SK-N-SH treated with all-trans-retinoic acid at 6 μM for 48 hours (cell line): ENCODE measurements at regions not wholly inside any gene's neighbourhood (a gene's known extent, or its start where the extent isn't known, plus 50 kb on each side); places are given as distances from the start of the nearest gene placed in this dataset.
"Not testable (repeated sequence)": the region's sequence is repeated elsewhere in the genome, so short reads cannot be mapped to it uniquely, and the experiment has no call there.

ENCODE experiments used
- ATAC-seq: fragments of 200-7000 bp; cut with Tn5 transposase; 3 replicates; pipeline ENCODE4 v1.9.1; 2020; ENCODE audit warnings: mild to moderate bottlenecking, moderate library complexity
- ARNTL ChIP-seq: fragments of 450-650 bp; formaldehyde crosslinking; IDR thresholded peaks from 2 replicates; pipeline ENCODE4 v1.5.0; 2020; ENCODE audit warnings: low read depth, mild to moderate bottlenecking, moderate library complexity, borderline replicate concordance
- BACH2 ChIP-seq: fragments of 250-450 bp; sonication (Bioruptor Pico); IDR thresholded peaks from 2 replicates; pipeline ENCODE4 v1.9.0; 2021; ENCODE audit warnings: mild to moderate bottlenecking, borderline replicate concordance
- CREB5 ChIP-seq: fragments of 250-450 bp; sonication (Bioruptor Pico); IDR thresholded peaks from 2 replicates; pipeline ENCODE4 v1.5.1; 2020; ENCODE audit warnings: low read depth, mild to moderate bottlenecking, moderate library complexity
- CSDC2 ChIP-seq: fragments of 250-450 bp; sonication (Bioruptor Pico); IDR thresholded peaks from 2 replicates; pipeline ENCODE4 v1.5.0; 2020; ENCODE audit warnings: mild to moderate bottlenecking, moderate library complexity
- ESRRG ChIP-seq: fragments of 250-450 bp; sonication (Bioruptor Pico); IDR thresholded peaks from 2 replicates; pipeline ENCODE4 v1.6.1; 2021; ENCODE audit warnings: mild to moderate bottlenecking
- OSR1 ChIP-seq: fragments of 250-450 bp; sonication (Bioruptor Pico); IDR thresholded peaks from 2 replicates; pipeline ENCODE4 v1.8.0; 2022; ENCODE audit warnings: moderate library complexity, mild to moderate bottlenecking, inconsistent platforms
- PATZ1 ChIP-seq: fragments of 250-450 bp; sonication (Bioruptor Pico); IDR thresholded peaks from 2 replicates; pipeline ENCODE4 v1.8.0; 2020; ENCODE audit warnings: mild to moderate bottlenecking, moderate library complexity, borderline replicate concordance
- PPARA ChIP-seq: fragments of 250-450 bp; sonication (Bioruptor Pico); IDR thresholded peaks from 2 replicates; pipeline ENCODE4 v1.5.0; 2020; ENCODE audit warnings: mild to moderate bottlenecking, borderline replicate concordance
- RARB ChIP-seq: fragments of 250-450 bp; sonication (Bioruptor Pico); IDR thresholded peaks from 2 replicates; pipeline ENCODE4 v1.8.0; 2021; ENCODE audit warnings: mild to moderate bottlenecking, moderate library complexity
- SNAI2 ChIP-seq: fragments of 250-450 bp; sonication (Bioruptor Pico); IDR thresholded peaks from 2 replicates; pipeline ENCODE4 v1.5.0; 2020; ENCODE audit warnings: mild to moderate bottlenecking, moderate library complexity
- TOX ChIP-seq: fragments of 250-450 bp; sonication (Bioruptor Pico); IDR thresholded peaks from 2 replicates; pipeline ENCODE4 v1.8.0; 2021; ENCODE audit warnings: mild to moderate bottlenecking, moderate library complexity, borderline replicate concordance
- ZC3H10 ChIP-seq: fragments of 250-450 bp; sonication (Bioruptor Pico); IDR thresholded peaks from 2 replicates; pipeline ENCODE4 v1.5.1; 2021; ENCODE audit warnings: mild to moderate bottlenecking, moderate library complexity
- ZFP3 ChIP-seq: fragments of 250-450 bp; sonication (Bioruptor Pico); IDR thresholded peaks from 2 replicates; pipeline ENCODE4 v1.5.0; 2020; ENCODE audit warnings: mild to moderate bottlenecking, moderate library complexity
- ZNF565 ChIP-seq: fragments of 450-650 bp; formaldehyde crosslinking; conservative IDR thresholded peaks from 2 replicates; pipeline ENCODE4 v1.5.0; 2020; ENCODE audit warnings: low read depth, mild to moderate bottlenecking, moderate library complexity
- ZNF70 ChIP-seq: fragments of 450-650 bp; formaldehyde crosslinking; IDR thresholded peaks from 2 replicates; pipeline ENCODE4 v1.5.0; 2020; ENCODE audit warnings: mild to moderate bottlenecking, moderate library complexity
- ZNF8 ChIP-seq: fragments of 450-650 bp; formaldehyde crosslinking; IDR thresholded peaks from 2 replicates; pipeline ENCODE4 v1.5.0; 2020; ENCODE audit warnings: mild to moderate bottlenecking, moderate library complexity
- TF ChIP-seq, protein P1 (sequence below): fragments of 250-450 bp; sonication (Bioruptor Pico); IDR thresholded peaks from 2 replicates; pipeline ENCODE4 v1.5.0; 2020; ENCODE audit warnings: mild to moderate bottlenecking, moderate library complexity
- TF ChIP-seq, protein P2 (sequence below): fragments of 250-450 bp; sonication (Bioruptor Pico); IDR thresholded peaks from 2 replicates; pipeline ENCODE4 v1.5.1; 2021; ENCODE audit warnings: mild to moderate bottlenecking, moderate library complexity

DNA sequence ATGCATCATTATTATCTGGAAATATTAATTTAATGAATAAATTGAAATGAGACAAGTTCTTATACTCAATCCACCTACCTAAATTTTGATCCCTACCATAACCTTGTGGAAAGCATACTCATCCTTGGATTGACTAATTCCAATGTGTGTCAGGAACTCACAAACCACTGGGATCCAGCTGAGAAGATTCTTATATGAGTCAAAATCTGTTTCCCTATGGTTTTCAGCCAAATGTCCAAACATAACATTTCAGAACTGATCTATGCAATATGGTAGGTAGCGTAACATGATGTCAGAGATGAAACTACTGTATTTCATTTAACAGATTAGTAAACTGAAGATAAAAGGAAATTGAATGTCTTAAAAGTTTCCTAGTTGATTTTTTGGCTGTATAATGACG lies 250.0 kb downstream of the PLOD2 start:
- ATAC-seq = no peak
- TF ChIP-seq ZNF70 (CRISPR knock-in tag) = no peak
- TF ChIP-seq ZNF565 (CRISPR knock-in tag) = no peak
- TF ChIP-seq CSDC2 = no peak
- TF ChIP-seq PATZ1 (CRISPR knock-in tag) = no peak
- no peak for TF ChIP-seq PPARA
- no peak for TF ChIP-seq ZC3H10 (CRISPR knock-in tag)
- no peak for TF ChIP-seq RARB (CRISPR knock-in tag)
- no peak for TF ChIP-seq TOX
- no peak for TF ChIP-seq ZFP3 (CRISPR knock-in tag)
- no peak for TF ChIP-seq SNAI2
- no peak for TF ChIP-seq BACH2 (CRISPR knock-in tag)
- no peak for TF ChIP-seq ARNTL (CRISPR knock-in tag)
- no peak for TF ChIP-seq ESRRG (CRISPR knock-in tag)

GRCh38 chr3:145915787-145916186 lies 245.2 kb downstream of the PLOD2 start:
- no peak for TF ChIP-seq PPARA
- no peak for TF ChIP-seq OSR1 (CRISPR knock-in tag)
- TF ChIP-seq ZC3H10 (CRISPR knock-in tag) = no peak
- no peak for TF ChIP-seq CREB5 (CRISPR knock-in tag)
- TF ChIP-seq, protein P1, sequence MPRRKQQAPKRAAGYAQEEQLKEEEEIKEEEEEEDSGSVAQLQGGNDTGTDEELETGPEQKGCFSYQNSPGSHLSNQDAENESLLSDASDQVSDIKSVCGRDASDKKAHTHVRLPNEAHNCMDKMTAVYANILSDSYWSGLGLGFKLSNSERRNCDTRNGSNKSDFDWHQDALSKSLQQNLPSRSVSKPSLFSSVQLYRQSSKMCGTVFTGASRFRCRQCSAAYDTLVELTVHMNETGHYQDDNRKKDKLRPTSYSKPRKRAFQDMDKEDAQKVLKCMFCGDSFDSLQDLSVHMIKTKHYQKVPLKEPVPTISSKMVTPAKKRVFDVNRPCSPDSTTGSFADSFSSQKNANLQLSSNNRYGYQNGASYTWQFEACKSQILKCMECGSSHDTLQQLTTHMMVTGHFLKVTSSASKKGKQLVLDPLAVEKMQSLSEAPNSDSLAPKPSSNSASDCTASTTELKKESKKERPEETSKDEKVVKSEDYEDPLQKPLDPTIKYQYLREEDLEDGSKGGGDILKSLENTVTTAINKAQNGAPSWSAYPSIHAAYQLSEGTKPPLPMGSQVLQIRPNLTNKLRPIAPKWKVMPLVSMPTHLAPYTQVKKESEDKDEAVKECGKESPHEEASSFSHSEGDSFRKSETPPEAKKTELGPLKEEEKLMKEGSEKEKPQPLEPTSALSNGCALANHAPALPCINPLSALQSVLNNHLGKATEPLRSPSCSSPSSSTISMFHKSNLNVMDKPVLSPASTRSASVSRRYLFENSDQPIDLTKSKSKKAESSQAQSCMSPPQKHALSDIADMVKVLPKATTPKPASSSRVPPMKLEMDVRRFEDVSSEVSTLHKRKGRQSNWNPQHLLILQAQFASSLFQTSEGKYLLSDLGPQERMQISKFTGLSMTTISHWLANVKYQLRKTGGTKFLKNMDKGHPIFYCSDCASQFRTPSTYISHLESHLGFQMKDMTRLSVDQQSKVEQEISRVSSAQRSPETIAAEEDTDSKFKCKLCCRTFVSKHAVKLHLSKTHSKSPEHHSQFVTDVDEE (CRISPR knock-in tag) = no peak
- TF ChIP-seq PATZ1 (CRISPR knock-in tag) = no peak
- TF ChIP-seq ESRRG (CRISPR knock-in tag) = no peak
- no peak for ATAC-seq

GRCh38 chr3:145927736-145928135 lies 233.2 kb downstream of the PLOD2 start:
- not testable (repeated sequence) for ATAC-seq

DNA sequence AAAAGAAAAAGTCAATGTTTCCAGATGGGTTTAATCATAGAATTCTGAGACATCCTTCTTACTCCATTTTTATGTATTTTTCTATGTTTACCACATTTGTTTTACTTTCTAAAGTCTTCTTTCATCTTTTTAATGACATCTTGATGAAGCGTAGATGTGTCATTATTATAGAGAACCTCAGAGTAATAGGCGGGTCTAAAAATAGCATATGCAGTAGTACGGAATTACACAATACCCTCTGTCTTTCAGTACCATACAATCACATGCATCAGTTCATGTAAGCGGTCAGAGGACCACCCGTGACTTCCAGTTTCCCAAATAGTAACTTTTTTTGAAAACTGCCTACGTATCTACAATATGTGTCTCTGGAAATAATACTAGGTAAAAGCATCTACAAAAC lies 224.0 kb downstream of the PLOD2 start:
- TF ChIP-seq BACH2 (CRISPR knock-in tag) = no peak
- no peak for TF ChIP-seq CREB5 (CRISPR knock-in tag)
- TF ChIP-seq, protein P2, sequence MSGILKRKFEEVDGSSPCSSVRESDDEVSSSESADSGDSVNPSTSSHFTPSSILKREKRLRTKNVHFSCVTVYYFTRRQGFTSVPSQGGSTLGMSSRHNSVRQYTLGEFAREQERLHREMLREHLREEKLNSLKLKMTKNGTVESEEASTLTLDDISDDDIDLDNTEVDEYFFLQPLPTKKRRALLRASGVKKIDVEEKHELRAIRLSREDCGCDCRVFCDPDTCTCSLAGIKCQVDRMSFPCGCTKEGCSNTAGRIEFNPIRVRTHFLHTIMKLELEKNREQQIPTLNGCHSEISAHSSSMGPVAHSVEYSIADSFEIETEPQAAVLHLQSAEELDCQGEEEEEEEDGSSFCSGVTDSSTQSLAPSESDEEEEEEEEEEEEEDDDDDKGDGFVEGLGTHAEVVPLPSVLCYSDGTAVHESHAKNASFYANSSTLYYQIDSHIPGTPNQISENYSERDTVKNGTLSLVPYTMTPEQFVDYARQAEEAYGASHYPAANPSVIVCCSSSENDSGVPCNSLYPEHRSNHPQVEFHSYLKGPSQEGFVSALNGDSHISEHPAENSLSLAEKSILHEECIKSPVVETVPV = no peak
- TF ChIP-seq ARNTL (CRISPR knock-in tag) = no peak
- TF ChIP-seq ZNF8 = no peak
- no peak for ATAC-seq
